ENCODE measurements at regions not wholly inside any gene's neighbourhood (a gene's known extent, or its start where the extent isn't known, plus 50 kb on each side); places are given as distances from the start of the nearest gene placed in this dataset.

- TF ChIP-seq CTCF (IDR thresholded peaks at IDR 0.05) (no peak), POLR2AphosphoS5 (IDR thresholded peaks at IDR 0.05) (no peak), POLR2A (IDR thresholded peaks at IDR 0.05) (no peak), EP300 (IDR thresholded peaks at IDR 0.05) (no peak)
- Histone ChIP-seq H3K27ac (no peak overlapping the region), H3K9me3 (no peaks in the 10 kb centered on the region), H3K27me3 (no peaks in the 10 kb centered on the region), H3K4me1 (no peaks in the 10 kb centered on the region), H3K4me3 (no peak overlapping the region), H3K36me3 (no peaks in the 10 kb centered on the region)
- intact Hi-C loops (cut with DNase I; ENCODE audit: low total_unique reads), result no loop called here
- 82 to 87% (median 84%) methylated on average over 3 of the region's 3 CpGs for WGBS, 5 donors
- no peak for DNase-seq
These were observed 104.1 kb downstream of the SEC16B start for GRCh38 chr1:177865807-177866206.

GRCh38 chr1:177864538-177865305, 105.1 kb downstream of the SEC16B start:
- no peak for DNase-seq
- no peaks in the 10 kb centered on the region for H3K27me3 ChIP-seq
- no peak overlapping the region for H3K4me3 ChIP-seq
- intact Hi-C loops (cut with DNase I; ENCODE audit: low total_unique reads), result no loop called here
- no peaks in the 10 kb centered on the region for H3K4me1 ChIP-seq
- WGBS, 5 donors, result 9 to 40% (median 19%) methylated on average over 2 of the region's 2 CpGs
- no peaks in the 10 kb centered on the region for H3K36me3 ChIP-seq
- TF ChIP-seq POLR2AphosphoS5 (IDR thresholded peaks at IDR 0.05), result no peak
- TF ChIP-seq POLR2A (IDR thresholded peaks at IDR 0.05), result no peak
- no peak for TF ChIP-seq CTCF (IDR thresholded peaks at IDR 0.05)
- TF ChIP-seq EP300 (IDR thresholded peaks at IDR 0.05), result no peak
- H3K9me3 ChIP-seq, result no peaks in the 10 kb centered on the region
- no peak overlapping the region for H3K27ac ChIP-seq

- Histone ChIP-seq H3K4me3 (no peak overlapping the region), H3K36me3 (no peaks in the 10 kb centered on the region), H3K9me3 (no peaks in the 10 kb centered on the region), H3K27me3 (no peaks in the 10 kb centered on the region), H3K27ac (no peak overlapping the region), H3K4me1 (peaks cover 0 to 3% (median 2%) of the 10 kb centered on the region in 4 donors)
- no peak for DNase-seq
- TF ChIP-seq POLR2A (IDR thresholded peaks at IDR 0.05) (no peak), CTCF (IDR thresholded peaks at IDR 0.05) (no peak), EP300 (IDR thresholded peaks at IDR 0.05) (no peak), POLR2AphosphoS5 (IDR thresholded peaks at IDR 0.05) (no peak)
- intact Hi-C loops (cut with DNase I; ENCODE audit: low total_unique reads), result no loop called here
- WGBS, 5 donors, result 90 to 97% (median 95%) methylated on average over 4 of the region's 4 CpGs
These were observed 106.1 kb downstream of the SEC16B start for GRCh38 chr1:177863796-177864195.

- Histone ChIP-seq H3K27ac (no peak overlapping the region), H3K4me3 (no peak overlapping the region), H3K36me3 (no peaks in the 10 kb centered on the region), H3K9me3 (no peaks in the 10 kb centered on the region), H3K27me3 (no peaks in the 10 kb centered on the region), H3K4me1 (peaks cover 0 to 11% (median 7%) of the 10 kb centered on the region in 4 donors)
- no peak for DNase-seq
- no peak for TF ChIP-seq POLR2AphosphoS5 (IDR thresholded peaks at IDR 0.05)
- no peak for TF ChIP-seq POLR2A (IDR thresholded peaks at IDR 0.05)
- TF ChIP-seq EP300 (IDR thresholded peaks at IDR 0.05), result no peak
- TF ChIP-seq CTCF (IDR thresholded peaks at IDR 0.05), result no peak
- WGBS, 5 donors, result 71 to 77% (median 74%) methylated on average over 2 of the region's 2 CpGs
- intact Hi-C loops (cut with DNase I; ENCODE audit: low total_unique reads), result no loop called here
These were observed 106.9 kb downstream of the SEC16B start for GRCh38 chr1:177862916-177863315.
